GM18502 (cell line): ENCODE measurements at regions not wholly inside any gene's neighbourhood (a gene's known extent, or its start where the extent isn't known, plus 50 kb on each side); places are given as distances from the start of the nearest gene placed in this dataset.

Source experiments
- ATAC-seq: cut with Tn5 transposase; IDR thresholded peaks from one replicate; pipeline ENCODE4 v1.9.1; 2021; ENCODE audit warnings: mild to moderate bottlenecking; ENCODE audit not compliant: unreplicated experiment, poor library complexity

GRCh38 chr2:118527571-118527970 lies 319.9 kb downstream of the EN1 start:
- ATAC-seq = no peak

- ATAC-seq = no peak
Measured at GRCh38 chr2:118525346-118525745, 322.1 kb downstream of the EN1 start.

- ATAC-seq = no peak
Measured at GRCh38 chr2:118524911-118525310, 322.5 kb downstream of the EN1 start.

- ATAC-seq = no peak
Measured at GRCh38 chr2:118523761-118524160, 323.7 kb downstream of the EN1 start.

GRCh38 chr2:118521960-118522359 lies 325.5 kb downstream of the EN1 start:
- no peak for ATAC-seq

- no peak for ATAC-seq
Measured at GRCh38 chr2:118521272-118521671, 326.2 kb downstream of the EN1 start.

- no peak for ATAC-seq
Measured at GRCh38 chr2:118520246-118520645, 327.2 kb downstream of the EN1 start.

- ATAC-seq = no peak
Measured at GRCh38 chr2:118519511-118519910, 327.9 kb downstream of the EN1 start.

- no peak for ATAC-seq
Measured at GRCh38 chr2:118510807-118511206, 336.6 kb downstream of the EN1 start.

GRCh38 chr2:118509319-118510004 lies 338.0 kb downstream of the EN1 start:
- no peak for ATAC-seq

GRCh38 chr2:118508282-118508681 lies 339.2 kb downstream of the EN1 start:
- ATAC-seq = no peak

GRCh38 chr2:118505436-118505835 lies 342.0 kb downstream of the EN1 start:
- ATAC-seq = no peak

GRCh38 chr2:118502106-118502505 lies 345.3 kb downstream of the EN1 start:
- no peak for ATAC-seq

GRCh38 chr2:118498943-118499342 lies 348.5 kb downstream of the EN1 start:
- ATAC-seq = no peak

- no peak for ATAC-seq
Measured at GRCh38 chr2:118496870-118497611, 350.4 kb downstream of the EN1 start.

- ATAC-seq = no peak
Measured at GRCh38 chr2:118496467-118496866, 351.0 kb downstream of the EN1 start.

- ATAC-seq = no peak
Measured at GRCh38 chr2:118495290-118495689, 352.2 kb downstream of the EN1 start.

- ATAC-seq = no peak
Measured at GRCh38 chr2:118493213-118493612, 354.2 kb downstream of the EN1 start.

GRCh38 chr2:118492335-118492734 lies 355.1 kb downstream of the EN1 start:
- ATAC-seq = no peak

- no peak for ATAC-seq
Measured at GRCh38 chr2:118490330-118490729, 357.1 kb downstream of the EN1 start.

- no peak for ATAC-seq
Measured at GRCh38 chr2:118489712-118490299, 357.6 kb downstream of the EN1 start.

GRCh38 chr2:118481299-118481698 lies 366.1 kb downstream of the EN1 start:
- ATAC-seq = no peak
